ENCODE measurements at regions not wholly inside any gene's neighbourhood (a gene's known extent, or its start where the extent isn't known, plus 50 kb on each side); places are given as distances from the start of the nearest gene placed in this dataset.

DNA sequence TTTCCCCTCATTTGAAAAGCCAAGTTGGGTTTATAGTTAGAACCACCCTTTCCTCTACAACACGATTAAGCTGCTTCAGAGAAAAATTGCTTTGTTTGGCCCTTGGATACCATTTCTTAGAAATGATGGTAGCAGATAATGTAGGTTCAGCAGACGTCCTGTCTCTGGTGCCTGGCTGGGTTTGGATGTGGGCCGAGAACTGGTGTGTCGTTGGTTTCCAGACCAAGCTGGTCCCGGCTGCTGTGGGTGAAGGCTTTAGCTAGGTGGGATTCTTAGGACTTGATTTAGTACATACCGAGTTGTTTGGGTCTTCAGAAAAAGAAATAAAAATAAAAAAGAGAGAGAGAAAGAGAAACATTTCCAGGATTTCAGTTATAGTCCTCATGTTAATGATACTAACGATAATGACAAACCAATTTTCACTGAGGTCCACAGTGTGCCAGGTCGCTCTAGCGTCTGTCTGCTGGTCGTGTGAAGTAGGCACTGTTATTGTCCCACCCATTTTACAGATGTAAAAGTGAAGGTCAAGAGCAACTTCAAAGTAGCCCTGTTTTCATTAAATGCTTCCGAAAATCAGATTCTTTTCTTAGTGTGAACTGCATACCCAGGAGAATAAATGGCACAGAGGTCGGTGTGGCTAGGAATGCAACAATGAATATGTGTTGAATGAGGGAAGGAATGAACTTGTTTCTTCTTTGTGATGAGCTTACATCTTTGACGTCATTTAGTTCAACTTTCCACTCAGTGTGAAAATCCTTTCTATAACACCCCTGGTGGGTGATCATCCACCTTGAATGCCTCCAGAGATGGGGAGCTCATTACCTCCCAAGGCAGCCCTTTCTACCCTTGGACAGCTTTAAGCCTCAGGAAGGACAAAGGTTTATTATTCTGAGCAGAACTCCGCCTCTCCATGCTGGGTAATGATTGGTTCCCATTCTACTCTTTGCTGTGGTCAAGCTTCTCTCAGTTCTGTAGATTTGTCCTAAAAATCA is 115.9 kb downstream of the INHBB start:
- no peak overlapping the region for H3K4me3 ChIP-seq (ENCODE audit: low read depth, low read length)
- in situ Hi-C loops (cut with HindIII; ENCODE audit: low sequenced_read_pairs): no loop called here
- TF ChIP-seq, protein P1, sequence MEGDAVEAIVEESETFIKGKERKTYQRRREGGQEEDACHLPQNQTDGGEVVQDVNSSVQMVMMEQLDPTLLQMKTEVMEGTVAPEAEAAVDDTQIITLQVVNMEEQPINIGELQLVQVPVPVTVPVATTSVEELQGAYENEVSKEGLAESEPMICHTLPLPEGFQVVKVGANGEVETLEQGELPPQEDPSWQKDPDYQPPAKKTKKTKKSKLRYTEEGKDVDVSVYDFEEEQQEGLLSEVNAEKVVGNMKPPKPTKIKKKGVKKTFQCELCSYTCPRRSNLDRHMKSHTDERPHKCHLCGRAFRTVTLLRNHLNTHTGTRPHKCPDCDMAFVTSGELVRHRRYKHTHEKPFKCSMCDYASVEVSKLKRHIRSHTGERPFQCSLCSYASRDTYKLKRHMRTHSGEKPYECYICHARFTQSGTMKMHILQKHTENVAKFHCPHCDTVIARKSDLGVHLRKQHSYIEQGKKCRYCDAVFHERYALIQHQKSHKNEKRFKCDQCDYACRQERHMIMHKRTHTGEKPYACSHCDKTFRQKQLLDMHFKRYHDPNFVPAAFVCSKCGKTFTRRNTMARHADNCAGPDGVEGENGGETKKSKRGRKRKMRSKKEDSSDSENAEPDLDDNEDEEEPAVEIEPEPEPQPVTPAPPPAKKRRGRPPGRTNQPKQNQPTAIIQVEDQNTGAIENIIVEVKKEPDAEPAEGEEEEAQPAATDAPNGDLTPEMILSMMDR (IDR thresholded peaks at IDR 0.05; ENCODE audit: low read depth, low read length): no peak
- DNase-seq (ENCODE audit: low read depth, low spot score): no peak

DNA sequence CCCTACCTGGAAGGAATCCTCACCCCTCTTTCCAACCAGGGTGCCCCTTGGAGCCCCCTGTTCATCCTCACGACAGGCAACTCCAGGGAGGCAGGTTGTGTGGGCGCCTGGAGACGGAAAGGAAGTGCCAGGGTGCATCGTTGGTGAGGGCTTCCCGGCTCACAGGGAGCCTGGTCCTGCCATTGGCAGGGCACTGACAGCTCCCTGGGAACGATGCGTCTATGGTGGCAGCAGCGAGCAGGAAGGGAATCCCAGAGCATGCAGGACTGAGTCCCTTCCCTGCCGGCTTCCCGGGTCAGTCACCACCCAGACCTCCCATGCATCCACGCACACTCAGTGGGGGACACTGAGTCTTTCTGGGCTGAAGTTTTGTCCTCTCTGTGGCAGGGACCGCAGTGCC is 117.6 kb downstream of the INHBB start:
- DNase-seq (ENCODE audit: low read depth, low spot score): no peak
- in situ Hi-C loops (cut with HindIII; ENCODE audit: low sequenced_read_pairs): no loop called here
- TF ChIP-seq, protein P1 (IDR thresholded peaks at IDR 0.05; ENCODE audit: low read depth, low read length): no peak
- no peak overlapping the region for H3K4me3 ChIP-seq (ENCODE audit: low read depth, low read length)

DNA sequence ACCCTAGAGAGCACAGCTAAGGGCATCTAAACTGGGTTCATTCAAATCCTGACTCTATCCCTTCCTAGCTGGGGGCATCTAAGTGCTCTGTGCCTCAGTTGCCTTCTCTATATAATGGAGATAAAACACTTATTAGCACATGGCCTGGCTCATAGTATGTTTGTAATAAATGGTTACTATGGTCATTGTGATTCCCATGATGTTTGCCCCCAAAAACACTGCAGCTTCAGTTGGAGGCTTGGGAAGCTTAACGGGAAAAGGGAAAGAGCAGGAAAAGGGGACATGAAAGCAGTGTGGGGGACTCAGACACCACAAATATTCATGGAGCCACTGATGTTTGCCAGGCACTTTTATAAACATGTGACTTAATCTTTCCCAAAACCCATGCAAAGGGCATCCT is 118.1 kb downstream of the INHBB start:
- DNase-seq (ENCODE audit: low read depth, low spot score): no peak
- no peak overlapping the region for H3K4me3 ChIP-seq (ENCODE audit: low read depth, low read length)
- in situ Hi-C loops (cut with HindIII; ENCODE audit: low sequenced_read_pairs): no loop called here
- TF ChIP-seq, protein P1 (IDR thresholded peaks at IDR 0.05; ENCODE audit: low read depth, low read length): no peak

DNA sequence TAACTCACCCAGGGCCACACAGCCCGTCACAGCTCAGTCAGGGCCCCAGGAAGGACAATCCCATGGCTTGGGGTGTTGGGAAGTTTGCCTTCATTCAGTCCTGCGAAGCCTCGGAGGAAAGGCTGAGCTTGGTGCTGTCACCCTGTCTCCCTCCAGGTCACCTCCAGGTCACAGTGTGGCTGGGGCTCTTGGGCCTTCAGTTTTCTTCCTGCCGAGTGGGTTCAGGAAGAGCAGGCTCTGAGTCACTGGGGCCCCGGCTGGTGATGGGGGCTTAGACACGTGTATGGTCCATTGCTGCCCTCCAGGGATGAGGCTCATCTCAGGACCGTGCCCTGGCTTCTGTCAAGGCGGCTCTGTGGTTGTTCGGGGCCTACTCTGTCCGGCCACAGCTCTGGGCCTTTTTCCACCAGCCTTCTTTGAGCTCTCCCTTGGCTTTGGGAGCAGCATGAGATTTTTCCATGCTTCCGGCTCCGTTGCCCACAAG is 118.6 kb downstream of the INHBB start:
- TF ChIP-seq, protein P1 (IDR thresholded peaks at IDR 0.05; ENCODE audit: low read depth, low read length): no peak
- no peak for DNase-seq (ENCODE audit: low read depth, low spot score)
- H3K4me3 ChIP-seq (ENCODE audit: low read depth, low read length): no peak overlapping the region
- in situ Hi-C loops (cut with HindIII; ENCODE audit: low sequenced_read_pairs): no loop called here

DNA sequence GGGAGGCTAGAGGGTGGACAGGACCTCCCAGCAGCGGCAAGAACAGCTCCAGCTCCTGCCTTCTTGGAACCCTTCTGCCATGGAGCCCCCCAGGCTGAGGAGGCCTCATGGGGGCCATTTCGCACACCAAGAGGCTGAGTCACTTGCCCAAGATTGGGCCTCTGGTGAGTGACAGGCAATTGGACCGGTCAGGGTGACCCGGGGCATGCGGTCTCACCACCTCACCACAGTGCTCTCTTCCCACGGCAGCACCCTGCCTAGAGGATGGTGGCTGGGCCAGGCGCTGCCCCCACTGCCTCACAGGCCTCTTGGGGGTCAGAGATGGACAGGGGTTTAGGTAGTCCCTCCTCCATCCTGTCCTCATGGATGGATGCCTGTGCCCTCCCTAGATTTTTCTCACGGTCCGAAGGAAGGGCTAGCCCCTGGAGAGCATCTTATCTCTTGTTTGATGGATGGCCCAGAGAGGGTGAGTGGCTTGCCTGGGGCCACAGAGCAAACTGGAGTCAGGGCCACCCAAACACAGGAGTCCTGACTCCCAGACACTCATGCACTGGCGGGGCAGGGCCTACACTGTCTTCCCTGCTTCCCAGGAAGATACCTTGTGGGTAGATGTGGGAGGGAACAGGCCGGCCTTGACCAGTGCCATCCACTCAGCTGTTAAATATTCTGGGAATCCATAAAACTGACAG is 119.2 kb downstream of the INHBB start:
- TF ChIP-seq, protein P1 (IDR thresholded peaks at IDR 0.05; ENCODE audit: low read depth, low read length): no peak
- no peak overlapping the region for H3K4me3 ChIP-seq (ENCODE audit: low read depth, low read length)
- DNase-seq (ENCODE audit: low read depth, low spot score): no peak
- in situ Hi-C loops (cut with HindIII; ENCODE audit: low sequenced_read_pairs): no loop called here

DNA sequence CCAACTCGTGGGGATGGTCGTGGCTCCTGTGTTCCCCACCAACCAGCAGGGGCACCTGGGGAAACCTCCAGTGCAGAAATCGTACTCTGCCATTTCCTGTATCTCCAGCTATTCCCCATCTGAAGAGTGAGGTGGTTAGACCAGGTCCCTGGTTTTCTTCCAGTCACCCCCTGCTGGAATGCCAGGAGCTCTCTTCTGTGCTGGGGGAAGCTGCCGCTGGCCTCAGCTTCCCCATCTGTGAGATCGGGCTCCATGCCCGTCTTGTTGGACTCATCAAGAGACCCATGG is 119.7 kb downstream of the INHBB start:
- no peak overlapping the region for H3K4me3 ChIP-seq (ENCODE audit: low read depth, low read length)
- TF ChIP-seq, protein P1 (IDR thresholded peaks at IDR 0.05; ENCODE audit: low read depth, low read length): no peak
- in situ Hi-C loops (cut with HindIII; ENCODE audit: low sequenced_read_pairs): no loop called here
- no peak for DNase-seq (ENCODE audit: low read depth, low spot score)

Data from astrocyte of the spinal cord (primary cell).